COR-L47 (cell line): ENCODE measurements at regions not wholly inside any gene's neighbourhood (a gene's known extent, or its start where the extent isn't known, plus 50 kb on each side); places are given as distances from the start of the nearest gene placed in this dataset.
"Not testable (repeated sequence)": the region's sequence is repeated elsewhere in the genome, so short reads cannot be mapped to it uniquely, and the experiment has no call there.

Experiments used
- DNase-seq: peaks from one replicate; lab custom pipeline; 2025; lab: John Stamatoyannopoulos, UW

- no peak for DNase-seq
These were observed 145.3 kb downstream of the ALX1 start for GRCh38 chr12:85425349-85425612.

GRCh38 chr12:85425926-85426325, 145.9 kb downstream of the ALX1 start:
- DNase-seq, result no peak

GRCh38 chr12:85433148-85433547, 153.1 kb downstream of the ALX1 start:
- DNase-seq, result not testable (repeated sequence)

GRCh38 chr12:85440271-85440670, 160.3 kb downstream of the ALX1 start:
- DNase-seq, result no peak

GRCh38 chr12:85441025-85441424, 161.0 kb downstream of the ALX1 start:
- no peak for DNase-seq

GRCh38 chr12:85441741-85442140, 161.7 kb downstream of the ALX1 start:
- DNase-seq, result no peak

- no peak for DNase-seq
These were observed 165.3 kb downstream of the ALX1 start for GRCh38 chr12:85445060-85445938.

GRCh38 chr12:85448031-85448430, 168.0 kb downstream of the ALX1 start:
- no peak for DNase-seq

- DNase-seq, result peak; percentile 7
These were observed 168.6 kb downstream of the ALX1 start for GRCh38 chr12:85448548-85449139.

GRCh38 chr12:85457016-85457415, 177.0 kb downstream of the ALX1 start:
- DNase-seq, result no peak

- no peak for DNase-seq
These were observed 181.1 kb downstream of the ALX1 start for GRCh38 chr12:85461127-85461526.

GRCh38 chr12:85462888-85463287, 182.9 kb downstream of the ALX1 start:
- DNase-seq, result no peak

GRCh38 chr12:85466890-85467289, 186.9 kb downstream of the ALX1 start:
- no peak for DNase-seq

GRCh38 chr12:85468356-85469157, 188.5 kb downstream of the ALX1 start:
- peak; percentile 61 for DNase-seq

- not testable (repeated sequence) for DNase-seq
These were observed 189.4 kb downstream of the ALX1 start for GRCh38 chr12:85469158-85470086.

GRCh38 chr12:85475277-85475676, 195.3 kb downstream of the ALX1 start:
- DNase-seq, result not testable (repeated sequence)

GRCh38 chr12:85476756-85477155, 196.7 kb downstream of the ALX1 start:
- DNase-seq, result no peak

- DNase-seq, result no peak
These were observed 204.4 kb downstream of the ALX1 start for GRCh38 chr12:85484387-85484786.

GRCh38 chr12:85489194-85489593, 209.2 kb downstream of the ALX1 start:
- DNase-seq, result peak; percentile 50

- no peak for DNase-seq
These were observed 224.1 kb downstream of the ALX1 start for GRCh38 chr12:85504164-85504563.

- DNase-seq, result no peak
These were observed 224.6 kb downstream of the ALX1 start for GRCh38 chr12:85504624-85505023.

- no peak for DNase-seq
These were observed 227.4 kb downstream of the ALX1 start for GRCh38 chr12:85507456-85507855.
